ENCODE measurements at regions not wholly inside any gene's neighbourhood (a gene's known extent, or its start where the extent isn't known, plus 50 kb on each side); places are given as distances from the start of the nearest gene placed in this dataset.

- TF ChIP-seq YY1 (IDR thresholded peaks at IDR 0.05), result no peak
- no peak for TF ChIP-seq CTCF (IDR thresholded peaks at IDR 0.05; ENCODE audit: low read depth, low read length, missing input control)
- no peak for TF ChIP-seq MAX (IDR thresholded peaks at IDR 0.05)
- TF ChIP-seq ATF3 (IDR thresholded peaks at IDR 0.05), result no peak
- TF ChIP-seq JUND (IDR thresholded peaks at IDR 0.05), result no peak
- TF ChIP-seq REST (IDR thresholded peaks at IDR 0.05), result no peak
- no peak for TF ChIP-seq RAD21 (IDR thresholded peaks at IDR 0.05)
- no peak for TF ChIP-seq EGR1 (IDR thresholded peaks at IDR 0.05; ENCODE audit: low read depth in 2 of 2)
- no peak for TF ChIP-seq ZBTB33 (IDR thresholded peaks at IDR 0.05)
- no peak for TF ChIP-seq HNF4G (IDR thresholded peaks at IDR 0.05)
These were observed 94.6 kb upstream of the SETMAR start for GRCh38 chr3:4208556-4208955.
